GM12872 (cell line): ENCODE measurements at regions not wholly inside any gene's neighbourhood (a gene's known extent, or its start where the extent isn't known, plus 50 kb on each side); places are given as distances from the start of the nearest gene placed in this dataset.

Experiments used
- CTCF ChIP-seq: IDR thresholded peaks from 3 replicates; pipeline ENCODE4 v1.5.1; 2011; ENCODE audit warnings: low read depth, mild to moderate bottlenecking, low read length, moderate library complexity; ENCODE audit not compliant: insufficient read depth

DNA sequence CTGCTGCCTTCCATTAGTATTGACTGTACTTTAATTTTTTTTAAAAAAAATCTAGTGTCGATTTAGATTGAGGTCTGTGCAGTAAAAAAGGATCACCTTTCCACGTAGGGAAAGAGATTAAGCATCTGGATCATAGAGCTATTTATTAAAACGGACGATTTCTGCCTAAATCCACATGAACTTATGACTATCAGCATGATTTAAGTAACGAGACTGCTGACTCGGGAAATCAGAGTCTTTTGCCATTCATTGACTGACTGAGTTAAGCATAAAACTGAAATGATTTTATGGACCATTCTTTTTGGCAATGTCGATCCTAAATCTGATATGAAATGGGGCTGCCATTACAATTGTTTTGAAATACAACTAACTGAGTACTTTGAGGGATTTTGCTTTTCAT, 261.7 kb downstream of the SAMD5 start:
- no peak for TF ChIP-seq CTCF

- TF ChIP-seq CTCF, result no peak
Observed at GRCh38 chr6:147772724-147773123, 264.2 kb downstream of the SAMD5 start.

DNA sequence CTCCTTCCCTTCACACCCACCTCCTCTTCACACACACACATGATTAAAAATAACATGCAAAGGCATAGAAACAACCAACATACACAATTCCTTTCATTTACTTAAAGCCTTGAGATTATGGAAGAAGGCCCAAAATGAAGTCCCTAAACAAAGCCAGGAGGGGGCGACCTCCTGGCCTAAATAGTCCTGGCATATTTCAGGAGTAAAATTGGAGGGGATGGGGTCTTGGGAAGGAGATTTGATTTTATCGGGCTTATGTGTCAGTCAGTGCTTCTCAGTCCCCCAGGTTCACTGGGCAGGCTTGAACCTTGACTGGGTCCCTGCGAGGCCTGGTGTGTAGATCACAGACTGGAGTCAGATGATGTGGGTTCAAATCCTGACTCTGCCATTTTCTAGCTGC, 266.4 kb downstream of the SAMD5 start:
- no peak for TF ChIP-seq CTCF

DNA sequence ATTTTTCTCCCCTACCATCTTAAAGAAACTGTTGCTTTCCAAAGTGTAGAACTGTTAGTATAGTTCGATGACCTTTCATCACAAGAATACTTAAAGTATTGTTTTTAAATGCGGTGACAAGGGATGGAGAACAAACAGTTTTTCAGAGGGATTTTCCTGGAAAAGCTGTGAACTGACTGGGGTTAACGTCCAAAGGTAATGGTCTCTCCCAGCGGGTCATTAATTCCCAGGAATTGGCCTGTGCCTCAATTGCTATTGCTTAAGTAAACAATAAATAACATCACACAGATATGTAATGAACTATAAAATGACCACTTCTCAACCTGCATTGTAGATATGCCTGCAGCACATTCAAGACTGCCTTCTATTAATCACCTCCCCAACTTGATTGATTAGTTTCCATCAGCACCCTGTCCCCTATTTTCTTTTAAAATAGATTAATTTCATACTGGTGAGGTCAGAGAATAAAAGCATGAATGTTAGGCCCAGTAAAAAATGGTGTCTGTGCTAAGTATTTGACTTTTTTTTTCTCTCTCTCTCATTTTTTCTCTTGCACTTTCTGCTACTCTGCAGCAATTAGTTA, 268.2 kb downstream of the SAMD5 start:
- TF ChIP-seq CTCF, result no peak

- no peak for TF ChIP-seq CTCF
Observed at GRCh38 chr6:147779624-147780023, 271.1 kb downstream of the SAMD5 start.

DNA sequence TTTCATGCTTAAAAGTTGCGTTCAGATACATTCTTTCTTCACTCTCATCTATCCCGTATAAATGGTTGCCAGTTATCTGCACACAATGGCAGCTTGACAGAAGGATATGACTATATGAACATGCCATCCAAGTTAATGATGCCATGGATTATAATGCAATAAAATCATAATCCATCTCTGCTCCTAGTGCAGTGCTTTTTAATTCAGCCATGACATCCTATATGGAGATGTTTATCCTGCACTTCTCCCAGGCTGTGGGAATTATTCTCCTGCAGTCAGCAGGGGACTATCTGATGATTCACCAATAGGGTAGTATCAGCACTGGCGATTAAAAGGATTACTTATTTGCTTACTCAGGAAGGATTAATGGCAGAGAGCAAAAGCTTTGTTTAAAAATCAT, 273.8 kb downstream of the SAMD5 start:
- no peak for TF ChIP-seq CTCF

DNA sequence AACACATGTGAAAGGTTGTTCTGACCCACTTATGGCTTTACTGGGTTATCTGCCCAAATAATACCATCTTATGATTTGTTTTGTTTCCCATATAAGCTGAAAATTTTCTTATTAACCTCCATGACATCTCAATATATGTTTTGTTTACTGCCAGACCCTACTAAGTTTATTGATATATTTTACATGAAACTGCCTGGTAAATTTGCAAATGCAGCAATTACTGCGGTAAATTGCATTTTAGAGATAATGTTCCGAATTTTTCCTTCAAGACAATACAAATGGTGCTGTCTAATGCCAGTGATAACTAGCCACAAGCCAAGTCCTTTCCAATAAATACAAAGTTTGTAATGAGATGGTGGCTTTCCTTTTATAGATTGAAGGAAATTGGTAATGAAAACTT, 275.9 kb downstream of the SAMD5 start:
- no peak for TF ChIP-seq CTCF

- TF ChIP-seq CTCF, result no peak
Observed at GRCh38 chr6:147787417-147787816, 278.9 kb downstream of the SAMD5 start.
